ENCODE measurements at regions not wholly inside any gene's neighbourhood (a gene's known extent, or its start where the extent isn't known, plus 50 kb on each side); places are given as distances from the start of the nearest gene placed in this dataset.

- intact Hi-C loops (cut with micrococcal nuclease): no loop called here
- CTCF ChIA-PET: interaction anchor here (1.0 to 1.9 kb wide), 4 partner anchors 9 to 416 kb away, joined by 3 to 6 read pairs (median 4); no protein-coding TSS in a partner anchor
- H3K4me3 Mint-ChIP-seq (ENCODE audit: unreplicated experiment): no peak overlapping the region
Measured at GRCh38 chr21:38721055-38721454, 84.7 kb upstream of the ETS2 start.

GRCh38 chr21:38721958-38722357, 83.8 kb upstream of the ETS2 start:
- no peaks in the 10 kb centered on the region for H3K36me3 Mint-ChIP-seq (ENCODE audit: insufficient read depth, unreplicated experiment)
- no TSS peak for BruUV-seq (replicated peaks)
- intact Hi-C loops (cut with micrococcal nuclease): no loop called here
- no peak overlapping the region for H3K27ac Mint-ChIP-seq (ENCODE audit: low read depth, unreplicated experiment)
- no peaks in the 10 kb centered on the region for H3K27me3 Mint-ChIP-seq (ENCODE audit: insufficient read depth, unreplicated experiment)
- CTCF ChIA-PET: interaction anchor here (0.7 to 1.9 kb wide), 4 partner anchors 10 to 451 kb away, joined by 4 to 6 read pairs (median 4); no protein-coding TSS in a partner anchor
- TF ChIP-seq, protein P1, sequence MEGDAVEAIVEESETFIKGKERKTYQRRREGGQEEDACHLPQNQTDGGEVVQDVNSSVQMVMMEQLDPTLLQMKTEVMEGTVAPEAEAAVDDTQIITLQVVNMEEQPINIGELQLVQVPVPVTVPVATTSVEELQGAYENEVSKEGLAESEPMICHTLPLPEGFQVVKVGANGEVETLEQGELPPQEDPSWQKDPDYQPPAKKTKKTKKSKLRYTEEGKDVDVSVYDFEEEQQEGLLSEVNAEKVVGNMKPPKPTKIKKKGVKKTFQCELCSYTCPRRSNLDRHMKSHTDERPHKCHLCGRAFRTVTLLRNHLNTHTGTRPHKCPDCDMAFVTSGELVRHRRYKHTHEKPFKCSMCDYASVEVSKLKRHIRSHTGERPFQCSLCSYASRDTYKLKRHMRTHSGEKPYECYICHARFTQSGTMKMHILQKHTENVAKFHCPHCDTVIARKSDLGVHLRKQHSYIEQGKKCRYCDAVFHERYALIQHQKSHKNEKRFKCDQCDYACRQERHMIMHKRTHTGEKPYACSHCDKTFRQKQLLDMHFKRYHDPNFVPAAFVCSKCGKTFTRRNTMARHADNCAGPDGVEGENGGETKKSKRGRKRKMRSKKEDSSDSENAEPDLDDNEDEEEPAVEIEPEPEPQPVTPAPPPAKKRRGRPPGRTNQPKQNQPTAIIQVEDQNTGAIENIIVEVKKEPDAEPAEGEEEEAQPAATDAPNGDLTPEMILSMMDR (IDR thresholded peaks at IDR 0.05; ENCODE audit: unreplicated experiment): no peak
- POLR2A ChIA-PET: interaction anchor here (1.1 to 1.5 kb wide), 2 partner anchors 9 to 449 kb away, joined by 4 read pairs; no protein-coding TSS in a partner anchor
- peaks cover 28% of the 10 kb centered on the region for H3K9me3 Mint-ChIP-seq (ENCODE audit: unreplicated experiment)
- DNase-seq (ENCODE audit: unreplicated experiment): peak; percentile 54
- no peaks in the 10 kb centered on the region for H3K4me1 Mint-ChIP-seq (ENCODE audit: insufficient read depth, unreplicated experiment)
- H3K4me3 Mint-ChIP-seq (ENCODE audit: unreplicated experiment): no peak overlapping the region

More at GRCh38 chr21:38721055-38721454, 84.7 kb upstream of the ETS2 start:
- Mint-ChIP-seq H3K4me1 (ENCODE audit: insufficient read depth, unreplicated experiment) (no peaks in the 10 kb centered on the region), H3K36me3 (ENCODE audit: insufficient read depth, unreplicated experiment) (no peaks in the 10 kb centered on the region), H3K27me3 (ENCODE audit: insufficient read depth, unreplicated experiment) (no peaks in the 10 kb centered on the region), H3K27ac (ENCODE audit: low read depth, unreplicated experiment) (no peak overlapping the region), H3K9me3 (ENCODE audit: unreplicated experiment) (peaks cover 19% of the 10 kb centered on the region)
- no TSS peak for BruUV-seq (replicated peaks)
- TF ChIP-seq, protein P1 (IDR thresholded peaks at IDR 0.05; ENCODE audit: unreplicated experiment): no peak
- no peak for DNase-seq (ENCODE audit: unreplicated experiment)
- POLR2A ChIA-PET: interaction anchor here (0.7 to 1.5 kb wide), 4 partner anchors 10 to 450 kb away, joined by 3 to 4 read pairs (median 4); no protein-coding TSS in a partner anchor

DNA sequence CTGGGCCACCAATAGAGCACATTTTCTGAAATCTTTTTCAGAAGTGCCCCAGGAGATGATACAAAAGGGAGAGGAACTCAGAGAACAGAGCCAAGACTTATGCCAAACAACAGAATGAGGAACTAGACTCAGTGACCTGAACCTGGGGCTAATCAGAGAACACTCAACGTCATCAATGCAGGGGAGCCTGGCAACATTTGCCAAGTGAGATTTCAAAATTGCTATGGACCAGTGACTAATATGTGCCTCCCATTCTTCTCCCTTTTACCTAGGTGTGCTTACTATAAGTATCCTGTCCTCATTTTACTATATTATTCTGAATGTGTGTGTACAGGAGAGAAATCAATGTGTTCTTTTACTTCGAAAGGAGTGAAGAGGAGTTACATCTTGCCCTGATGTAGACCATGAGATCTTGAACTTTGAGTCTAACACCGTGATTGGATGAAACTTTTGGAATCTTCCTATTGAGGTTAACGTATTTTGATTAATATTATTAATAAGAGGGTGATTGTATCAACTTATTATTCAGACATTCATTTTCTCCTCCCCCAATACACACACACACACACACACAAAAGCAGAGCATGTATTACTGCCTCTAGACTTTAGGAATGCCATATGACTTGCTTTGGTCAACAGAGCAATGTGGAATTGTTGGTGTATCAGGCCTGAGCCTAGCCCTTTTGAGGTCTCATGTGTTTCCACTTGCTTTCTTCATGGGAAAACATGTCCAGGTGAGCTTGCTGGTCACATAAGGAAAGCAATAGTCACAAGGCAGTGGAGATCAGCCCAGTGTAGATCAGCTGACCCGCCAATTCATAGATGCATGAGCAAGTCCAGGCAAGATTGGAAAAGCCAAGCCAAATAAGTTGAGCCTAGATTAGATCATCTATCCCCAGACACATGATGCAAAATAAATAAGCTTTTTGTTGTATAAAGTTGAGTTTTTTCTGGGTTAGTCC, 80.3 kb upstream of the ETS2 start:
- intact Hi-C loops (cut with micrococcal nuclease): no loop called here
- TF ChIP-seq, protein P1 (IDR thresholded peaks at IDR 0.05; ENCODE audit: unreplicated experiment): no peak
- H3K9me3 Mint-ChIP-seq (ENCODE audit: unreplicated experiment): peaks cover 42% of the 10 kb centered on the region
- H3K4me3 Mint-ChIP-seq (ENCODE audit: unreplicated experiment): no peak overlapping the region
- ChIA-PET POLR2A (interaction anchor here (0.8 to 1.1 kb wide), 2 partner anchors 10 to 178 kb away, joined by 3 read pairs; no protein-coding TSS in a partner anchor), CTCF (interaction anchor here (1.1 kb wide), 1 partner anchor 13 kb away, joined by 3 read pairs; no protein-coding TSS in a partner anchor)
- no TSS peak for BruUV-seq (replicated peaks)
- no peak overlapping the region for H3K27ac Mint-ChIP-seq (ENCODE audit: low read depth, unreplicated experiment)
- no peaks in the 10 kb centered on the region for H3K4me1 Mint-ChIP-seq (ENCODE audit: insufficient read depth, unreplicated experiment)
- no peaks in the 10 kb centered on the region for H3K36me3 Mint-ChIP-seq (ENCODE audit: insufficient read depth, unreplicated experiment)
- DNase-seq (ENCODE audit: unreplicated experiment): no peak
- no peaks in the 10 kb centered on the region for H3K27me3 Mint-ChIP-seq (ENCODE audit: insufficient read depth, unreplicated experiment)

DNA sequence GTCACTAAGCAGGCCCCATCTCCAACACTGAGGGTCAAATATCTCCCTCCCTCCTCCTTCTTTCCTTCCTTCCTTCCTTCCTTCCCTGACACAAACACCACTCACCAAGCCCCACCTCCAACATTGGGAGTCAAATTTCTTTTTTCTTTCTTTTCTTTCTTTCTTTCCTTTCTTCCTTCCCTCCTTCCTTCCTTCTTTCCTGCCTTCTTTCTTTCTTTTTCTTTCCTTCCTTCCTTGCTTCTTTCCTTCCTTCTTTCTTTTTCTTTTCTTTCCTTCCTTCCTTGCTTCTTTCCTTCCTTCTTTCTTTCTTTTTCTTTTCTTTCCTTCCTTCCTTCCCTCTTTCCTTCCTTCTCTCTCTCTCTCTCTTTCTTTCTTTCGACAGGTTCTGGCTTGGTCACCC, 79.2 kb upstream of the ETS2 start:
- intact Hi-C loops (cut with micrococcal nuclease): no loop called here
- Mint-ChIP-seq H3K27me3 (ENCODE audit: insufficient read depth, unreplicated experiment) (no peaks in the 10 kb centered on the region), H3K36me3 (ENCODE audit: insufficient read depth, unreplicated experiment) (no peaks in the 10 kb centered on the region), H3K9me3 (ENCODE audit: unreplicated experiment) (peaks cover 42% of the 10 kb centered on the region), H3K27ac (ENCODE audit: low read depth, unreplicated experiment) (no peak overlapping the region), H3K4me1 (ENCODE audit: insufficient read depth, unreplicated experiment) (no peaks in the 10 kb centered on the region), H3K4me3 (ENCODE audit: unreplicated experiment) (no peak overlapping the region)
- no TSS peak for BruUV-seq (replicated peaks)
- ChIA-PET CTCF (interaction anchor here (0.6 to 1.2 kb wide), 5 partner anchors 14 to 412 kb away, joined by 3 to 6 read pairs (median 3); no protein-coding TSS in a partner anchor), POLR2A (interaction anchor here (0.8 to 1.1 kb wide), 2 partner anchors 11 to 177 kb away, joined by 3 read pairs; no protein-coding TSS in a partner anchor)
- DNase-seq (ENCODE audit: unreplicated experiment): no peak
- TF ChIP-seq, protein P1 (IDR thresholded peaks at IDR 0.05; ENCODE audit: unreplicated experiment): no peak

All from MCF 10A (cell line).